NCI-H1436 (cell line): ENCODE measurements at regions not wholly inside any gene's neighbourhood (a gene's known extent, or its start where the extent isn't known, plus 50 kb on each side); places are given as distances from the start of the nearest gene placed in this dataset.

Source experiments
- DNase-seq: peaks from one replicate; lab custom pipeline; 2025; lab: John Stamatoyannopoulos, UW

DNA sequence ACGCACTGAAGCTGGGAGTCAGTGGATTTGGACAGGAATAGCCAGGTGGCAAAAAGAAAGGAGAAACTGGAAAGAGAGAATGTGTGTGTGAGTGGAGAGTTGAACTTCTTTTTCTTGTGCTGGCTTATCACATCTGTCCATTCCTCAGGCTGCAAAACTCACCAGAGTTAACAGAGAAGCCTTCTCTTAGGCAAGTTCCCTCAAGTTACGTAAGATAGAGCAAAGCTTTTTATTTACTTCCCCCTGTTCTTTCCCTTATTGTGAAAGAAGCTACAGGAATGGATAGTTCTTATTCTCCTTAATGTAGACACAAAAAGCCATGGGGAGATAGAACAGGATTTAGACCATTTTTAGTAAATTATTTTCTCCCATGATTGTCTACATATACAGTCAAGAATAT lies 188.6 kb downstream of the BMP2 start:
- DNase-seq: no peak

DNA sequence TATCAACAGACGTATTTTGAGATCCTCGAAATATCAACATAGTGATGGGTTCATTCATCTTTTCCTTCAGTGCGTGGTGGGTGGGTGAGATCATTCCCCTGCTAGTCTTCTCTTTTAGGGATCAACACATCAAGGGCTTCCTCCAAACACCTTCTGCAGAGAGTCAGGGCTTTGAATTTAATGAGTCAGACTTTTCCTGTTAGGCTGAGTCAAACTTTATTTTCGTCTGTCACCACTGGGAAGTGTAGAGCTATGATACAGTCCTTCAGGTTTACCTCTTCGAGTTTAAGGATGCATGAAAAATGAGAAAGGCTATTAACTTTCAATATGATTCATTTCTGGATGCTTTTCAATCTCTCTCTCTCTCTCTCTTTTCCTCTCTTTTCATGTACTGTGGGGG lies 189.1 kb downstream of the BMP2 start:
- DNase-seq: no peak

DNA sequence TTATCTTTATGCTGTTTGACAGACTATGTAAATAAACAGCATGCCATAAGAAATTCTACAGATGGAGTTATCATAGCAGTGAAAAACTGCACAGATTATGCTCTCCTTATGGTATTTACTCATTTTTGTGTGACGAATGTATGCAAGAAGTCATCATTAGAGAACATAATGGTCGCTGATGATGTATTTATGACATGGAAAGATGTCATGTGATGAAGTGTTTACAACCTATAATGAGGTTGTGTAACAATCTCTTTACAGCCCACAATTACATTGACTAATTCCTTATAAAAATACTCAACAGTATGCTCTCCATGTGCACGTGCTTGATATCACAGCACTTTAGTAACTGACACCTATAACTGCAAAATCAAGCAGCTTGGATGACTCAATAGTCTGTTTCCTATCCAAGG lies 192.4 kb downstream of the BMP2 start:
- no peak for DNase-seq

DNA sequence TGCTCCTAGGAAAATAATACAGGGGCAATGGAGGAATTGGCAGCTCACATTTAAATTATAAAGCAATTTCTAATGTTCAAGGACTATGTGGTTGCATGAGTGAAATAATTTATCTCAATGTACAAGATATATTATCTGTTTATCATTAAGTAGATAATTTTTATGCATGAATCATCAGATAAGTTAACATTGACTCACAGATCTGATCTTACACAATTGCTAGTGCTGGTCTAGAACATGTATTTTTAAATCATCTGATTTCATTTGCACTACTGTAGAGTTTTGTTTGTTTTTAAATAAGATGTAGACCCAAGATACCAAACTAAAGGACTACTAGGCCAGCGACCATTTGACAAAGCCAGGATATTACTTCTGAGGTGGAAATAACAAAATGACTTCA lies 199.2 kb downstream of the BMP2 start:
- no peak for DNase-seq

DNA sequence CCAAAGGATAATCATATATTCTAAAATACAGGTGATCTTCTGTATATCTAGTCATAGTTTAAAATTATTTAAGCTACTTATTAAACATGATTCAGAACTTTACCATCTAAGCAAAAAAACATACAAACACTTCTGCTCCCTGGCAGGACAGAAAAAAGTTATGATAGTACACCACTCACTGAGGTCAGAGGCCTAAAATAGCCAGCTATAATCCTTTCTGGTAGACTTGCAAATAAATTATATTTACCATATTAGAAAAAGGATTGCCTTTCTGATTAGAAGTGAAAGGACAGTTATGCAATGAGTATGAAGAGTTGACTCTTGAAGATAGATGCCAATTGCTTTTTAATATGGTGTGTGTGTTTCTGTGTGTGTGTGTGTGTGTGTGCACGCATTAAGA lies 207.4 kb downstream of the BMP2 start:
- DNase-seq: no peak

DNA sequence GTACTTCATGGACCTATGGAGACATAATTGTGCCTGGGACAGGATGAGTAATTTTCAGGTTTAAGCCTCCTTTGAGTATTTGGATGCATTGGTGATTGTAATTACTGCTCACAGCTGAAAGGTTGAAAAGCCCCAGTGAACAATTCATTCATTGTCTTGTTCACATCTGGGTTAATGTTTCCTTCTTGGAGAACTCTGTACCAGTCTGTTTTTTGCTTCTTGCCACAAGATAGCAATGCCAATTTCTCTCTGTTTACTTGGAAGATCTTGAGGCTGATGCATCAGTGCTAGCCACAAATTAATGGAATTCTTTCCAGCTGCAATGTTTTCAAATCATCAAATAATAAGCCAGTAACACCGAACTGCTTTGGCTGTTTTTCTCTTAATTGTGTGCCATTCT lies 207.8 kb downstream of the BMP2 start:
- DNase-seq: no peak

DNA sequence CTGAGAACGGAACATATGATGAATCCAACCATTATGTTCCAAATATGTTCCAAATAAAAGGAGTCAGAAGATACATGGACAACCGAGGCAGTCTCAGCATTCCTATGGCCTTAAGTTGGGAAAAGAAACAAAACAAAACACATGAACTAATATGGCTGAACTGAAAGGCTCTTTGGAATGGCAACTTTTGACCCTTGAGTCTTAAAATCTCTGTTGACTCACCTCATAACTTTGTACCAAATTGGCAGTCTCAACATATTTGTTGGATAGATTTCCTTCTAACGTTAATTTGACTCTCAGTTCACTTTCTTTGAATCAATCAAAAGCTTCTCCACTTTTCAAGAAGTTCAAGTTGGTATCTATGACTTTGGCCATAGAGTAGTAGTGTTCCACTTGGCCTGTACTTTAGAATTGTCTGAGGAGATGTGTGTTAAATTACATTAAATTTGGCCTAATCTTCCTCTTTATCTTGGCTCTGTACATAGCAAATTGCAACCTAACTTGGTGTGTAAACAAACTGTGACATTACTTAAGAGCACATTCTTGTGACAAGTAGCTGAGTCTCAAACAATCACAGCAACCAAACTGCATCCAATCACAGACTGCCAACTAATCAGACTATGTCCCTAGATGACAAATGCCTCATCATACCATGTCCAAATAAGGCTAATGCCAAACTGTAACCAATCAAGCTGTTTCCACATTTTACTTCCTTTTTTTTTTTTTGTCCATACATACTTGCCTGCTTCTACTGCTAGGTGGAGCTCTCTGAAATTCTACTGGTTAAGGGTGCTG lies 208.8 kb downstream of the BMP2 start:
- no peak for DNase-seq

DNA sequence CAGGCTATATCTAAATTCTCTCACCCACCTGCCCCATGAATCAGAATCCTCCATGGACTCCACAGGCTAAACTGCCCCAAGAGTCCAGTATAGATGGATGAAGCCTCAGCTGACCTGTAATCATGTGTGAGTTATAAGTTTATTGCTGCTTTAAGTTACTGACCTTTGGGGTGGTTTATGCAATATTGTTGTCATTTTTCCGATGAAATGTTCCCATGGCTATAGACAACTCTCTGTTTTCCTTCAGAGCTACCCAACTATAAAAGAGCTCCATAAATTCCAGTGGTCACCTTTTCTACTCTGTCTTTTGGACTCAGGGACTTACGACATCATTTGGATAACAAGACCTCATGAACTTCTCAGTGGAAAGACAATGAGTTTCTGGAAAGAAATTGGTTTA lies 212.1 kb downstream of the BMP2 start:
- DNase-seq: no peak

DNA sequence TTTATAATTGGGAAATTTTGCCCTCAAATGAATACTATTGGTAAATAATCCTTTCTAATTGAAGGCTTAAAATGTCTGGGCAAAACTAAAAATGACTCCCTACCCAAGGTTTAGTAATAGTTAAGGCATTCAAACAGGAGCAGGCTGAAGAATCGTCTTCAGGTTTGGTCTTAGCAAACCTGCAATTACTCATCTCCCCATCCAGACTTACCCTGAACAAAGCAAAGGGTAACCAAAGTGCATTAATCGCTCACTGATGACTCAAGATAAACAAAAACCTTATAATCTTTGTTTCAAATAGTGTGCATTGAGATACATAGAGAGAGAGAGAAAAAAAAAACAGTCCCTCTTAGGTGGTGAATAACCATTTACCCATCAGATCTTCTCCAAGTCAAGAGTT lies 225.5 kb downstream of the BMP2 start:
- DNase-seq: no peak

DNA sequence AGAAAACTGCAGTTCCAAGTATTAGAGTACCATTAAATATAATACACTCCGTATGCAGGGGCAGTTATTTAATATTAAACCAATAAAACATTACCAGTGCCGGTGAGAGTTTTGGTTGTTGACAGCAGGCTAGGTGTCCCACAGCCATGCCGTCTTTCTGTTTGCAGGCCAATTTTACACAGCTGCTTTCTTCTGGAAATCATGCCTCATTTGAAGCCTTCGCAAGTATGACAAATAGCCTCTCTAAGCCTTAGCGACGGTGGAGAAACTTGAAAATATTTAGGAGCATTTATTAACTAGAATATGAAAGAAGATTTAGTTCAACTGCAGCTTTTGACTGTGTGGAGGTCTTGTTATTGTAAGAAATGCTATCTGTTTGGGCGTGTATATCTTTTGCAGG lies 226.0 kb downstream of the BMP2 start:
- no peak for DNase-seq

DNA sequence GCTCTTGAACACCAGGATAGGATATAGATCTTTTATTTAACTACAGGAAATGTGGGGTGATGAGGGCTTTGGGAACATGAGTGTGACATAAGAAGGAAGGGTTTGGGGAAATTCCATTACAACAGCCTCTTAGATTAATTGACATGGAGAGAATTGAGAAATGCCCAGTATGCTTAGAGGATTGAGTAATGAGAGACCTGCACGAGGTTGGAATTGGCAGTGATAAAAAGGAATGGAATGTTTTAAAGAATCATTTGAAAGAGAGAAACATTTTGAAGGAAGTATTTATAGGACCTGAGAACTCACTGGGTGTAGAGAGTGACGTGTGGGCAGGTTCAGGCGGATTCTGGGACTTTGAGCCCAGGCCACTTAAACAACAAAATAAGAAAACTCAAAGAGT lies 227.0 kb downstream of the BMP2 start:
- no peak for DNase-seq

DNA sequence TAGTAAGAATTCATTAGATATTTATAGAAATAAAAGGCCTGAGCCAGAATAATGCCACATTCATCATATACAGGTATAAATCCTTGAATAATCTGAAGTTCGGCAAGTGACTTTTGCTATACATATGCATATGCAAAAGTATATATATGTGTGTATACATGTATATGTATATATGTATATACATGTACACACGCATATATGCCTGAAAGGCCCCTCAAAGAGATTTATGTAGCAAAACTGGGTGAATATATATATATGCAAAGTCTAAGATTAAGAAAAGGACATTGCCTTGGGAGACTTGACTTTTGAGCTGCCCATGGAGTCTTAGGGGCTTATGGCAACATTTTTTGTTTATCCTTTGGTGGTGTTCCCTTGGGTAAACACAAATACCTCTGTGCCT lies 231.4 kb downstream of the BMP2 start:
- no peak for DNase-seq

DNA sequence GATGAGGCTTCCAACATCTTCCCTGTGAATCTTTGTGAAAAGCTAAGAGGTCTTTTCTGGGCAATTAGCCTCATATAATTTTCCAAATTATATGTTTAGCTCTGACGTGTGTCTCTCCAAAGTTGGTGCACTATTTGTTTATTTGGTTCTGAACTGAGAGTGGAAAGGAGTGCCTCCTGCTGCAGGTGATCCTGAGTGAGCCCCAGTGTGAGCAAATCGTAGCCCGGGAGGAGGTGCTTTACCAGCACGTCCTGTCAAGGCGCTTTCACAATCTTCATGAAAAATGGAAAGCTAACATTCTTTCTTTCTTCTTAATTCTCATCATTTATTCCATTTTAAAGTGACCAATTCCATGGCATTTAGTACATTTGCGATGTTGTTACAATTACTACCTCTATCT lies 231.9 kb downstream of the BMP2 start:
- no peak for DNase-seq

DNA sequence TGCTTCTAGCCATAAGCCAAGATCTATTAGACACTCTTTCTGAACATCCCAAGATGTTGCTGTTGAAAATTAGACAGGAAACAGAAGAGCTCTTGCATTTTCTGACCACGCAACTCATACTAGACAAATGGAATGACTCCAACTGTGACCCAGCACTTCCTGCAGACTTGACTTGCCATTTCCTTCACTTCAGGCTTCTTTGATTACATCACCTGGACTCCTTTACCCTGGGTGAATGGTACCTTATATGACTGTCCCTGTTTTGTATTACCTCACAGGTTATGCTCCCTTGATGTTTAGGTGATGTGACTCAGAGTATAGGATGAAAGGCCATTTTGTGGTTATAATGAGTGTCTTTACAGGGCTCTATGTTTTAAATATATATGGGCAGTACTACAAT lies 236.1 kb downstream of the BMP2 start:
- no peak for DNase-seq

DNA sequence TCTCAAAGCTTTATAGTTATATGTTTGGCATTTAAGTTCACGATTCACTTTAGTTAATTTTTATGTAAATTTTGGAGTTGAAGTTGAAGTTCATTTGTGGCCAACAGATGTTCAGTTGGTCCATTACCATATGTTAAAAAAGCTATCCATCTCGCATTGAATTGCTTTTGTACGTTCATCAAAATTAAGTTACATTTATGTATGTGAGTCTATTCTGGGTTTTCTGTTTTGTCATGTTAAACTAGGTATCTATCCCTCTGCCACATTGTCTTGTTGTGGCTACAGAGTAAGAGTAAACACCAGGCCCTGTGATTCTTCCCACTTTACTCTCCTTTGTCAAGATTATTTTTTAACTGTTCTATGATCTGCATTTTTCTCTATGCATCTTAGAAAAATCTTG lies 237.3 kb downstream of the BMP2 start:
- DNase-seq: no peak

DNA sequence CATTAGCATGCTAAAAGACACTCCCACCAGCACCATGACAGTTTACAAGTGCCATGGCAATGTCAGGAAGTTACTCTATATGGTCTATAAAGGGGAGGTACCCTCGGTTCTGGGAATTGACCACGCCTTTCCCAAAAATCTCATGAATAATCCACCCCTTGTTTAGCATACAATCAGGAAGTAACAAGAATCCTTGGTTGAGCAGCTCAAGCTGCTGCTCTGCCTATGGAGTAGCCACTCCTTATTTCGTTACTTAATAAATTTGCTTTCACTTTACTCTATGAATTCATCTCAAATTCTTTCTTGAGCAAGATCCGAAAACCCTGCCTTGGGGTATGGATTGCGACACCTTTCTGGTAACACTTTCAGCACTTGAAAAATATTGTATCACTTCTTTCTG lies 243.0 kb downstream of the BMP2 start:
- no peak for DNase-seq

DNA sequence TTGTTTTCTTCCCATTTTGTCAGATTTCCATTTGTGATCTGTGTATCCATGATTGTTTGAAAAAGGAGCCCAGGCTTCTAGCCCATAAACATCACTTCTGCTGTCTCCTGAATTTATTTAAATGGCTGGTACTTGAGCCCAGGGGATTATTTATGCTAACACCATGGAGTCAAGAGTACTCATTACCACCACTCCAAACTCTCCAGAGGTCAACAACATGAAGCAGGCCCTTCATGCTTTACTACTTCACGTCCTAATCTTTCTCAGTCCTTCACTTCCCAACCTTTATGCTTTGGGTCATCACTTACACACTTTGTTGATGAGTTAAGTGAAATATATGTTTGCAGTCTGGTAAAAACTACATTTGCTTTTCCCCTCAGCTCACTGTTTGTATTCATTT lies 247.8 kb downstream of the BMP2 start:
- DNase-seq: no peak

DNA sequence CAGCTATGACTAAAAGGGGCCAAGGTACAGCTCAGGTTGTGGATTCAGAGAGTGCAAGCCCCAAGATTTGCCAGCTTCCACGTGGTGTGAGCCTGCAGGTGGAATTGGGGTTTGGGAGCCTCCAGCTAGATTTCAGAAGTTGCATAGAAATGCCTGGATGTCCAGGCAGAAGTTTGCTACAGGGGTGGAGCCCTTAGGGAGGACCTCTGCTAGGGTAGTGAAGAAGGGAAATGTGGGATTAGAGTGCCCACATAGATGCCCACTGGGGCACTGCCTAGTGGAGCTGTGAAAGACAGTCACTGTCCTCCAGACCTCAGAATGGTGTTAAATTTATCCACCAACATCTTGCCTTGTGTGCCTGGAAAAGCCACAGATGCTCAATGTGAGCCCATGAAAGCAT lies 255.1 kb downstream of the BMP2 start:
- DNase-seq: no peak

DNA sequence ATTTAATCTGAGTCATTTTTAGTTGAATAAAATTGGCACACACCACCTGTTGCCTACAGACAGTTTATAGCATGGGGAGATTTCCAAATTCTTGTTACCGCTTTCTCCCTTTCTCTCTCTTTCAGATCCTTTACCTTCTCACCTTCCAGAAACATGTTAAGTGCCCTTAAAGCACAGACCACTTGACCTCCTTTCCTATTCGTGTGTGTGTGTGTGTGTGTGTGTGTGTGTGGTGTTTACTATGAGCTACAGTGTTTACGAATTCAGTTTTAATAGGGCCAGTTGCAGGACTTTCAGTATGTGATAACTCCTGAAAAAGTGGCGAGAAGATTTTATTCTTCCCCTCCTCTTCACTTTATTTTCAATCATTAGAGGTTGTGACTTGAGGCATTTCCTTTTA lies 258.1 kb downstream of the BMP2 start:
- DNase-seq: no peak

DNA sequence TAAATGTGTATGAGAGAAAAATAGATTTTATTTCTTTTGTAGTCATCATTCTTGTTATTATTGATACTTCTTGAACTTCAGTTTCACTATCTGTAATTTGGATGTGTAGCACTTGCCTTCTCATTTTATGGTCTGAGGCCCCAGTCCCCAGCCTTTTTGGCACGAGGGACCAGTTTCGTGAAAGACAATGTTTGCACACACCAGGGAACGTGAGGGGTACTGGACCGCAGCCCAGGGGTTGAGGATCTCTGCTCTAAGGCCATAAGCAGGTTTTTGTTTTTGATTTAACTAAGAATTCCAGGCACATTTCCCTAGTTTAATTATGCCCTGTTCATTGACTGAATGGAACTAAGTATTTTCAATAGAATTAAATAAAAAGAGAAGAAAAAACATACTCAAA lies 261.5 kb downstream of the BMP2 start:
- no peak for DNase-seq

DNA sequence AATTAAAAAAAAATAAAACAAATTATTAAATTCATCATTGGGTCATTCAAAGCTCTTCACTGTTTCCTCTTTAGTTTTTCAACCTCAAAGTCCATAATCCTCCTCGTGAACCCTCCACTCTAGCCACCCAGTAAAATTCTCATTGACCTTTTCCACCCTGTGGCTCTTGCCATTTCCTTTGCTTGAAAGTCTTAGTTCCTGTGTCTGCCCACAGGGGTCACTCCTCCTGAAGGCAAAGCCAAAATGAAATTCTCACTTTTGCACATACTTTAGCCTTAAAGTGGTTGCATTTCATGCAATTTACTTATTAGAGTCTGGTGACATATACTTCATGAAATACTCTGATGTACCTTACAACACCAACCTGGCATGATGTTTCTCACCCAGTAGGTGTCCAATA lies 263.7 kb downstream of the BMP2 start:
- no peak for DNase-seq

DNA sequence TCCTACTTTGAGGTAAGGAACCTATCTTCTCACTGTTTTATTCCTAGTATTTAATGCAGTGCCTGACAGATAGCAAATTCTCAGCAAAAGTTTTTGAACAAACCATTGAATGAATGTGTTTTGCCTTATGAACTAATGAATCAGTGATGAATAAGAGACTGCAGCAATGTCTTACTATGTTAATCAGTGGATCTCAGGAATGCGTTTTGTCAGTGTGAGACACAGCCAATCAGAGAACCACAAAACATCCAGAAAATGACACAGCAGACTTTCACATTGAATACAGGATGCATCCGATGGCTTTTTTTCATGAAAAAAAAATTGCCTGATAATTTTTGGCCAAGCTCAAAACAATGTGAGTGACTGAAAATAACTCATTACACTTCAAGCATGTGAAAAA lies 270.5 kb downstream of the BMP2 start:
- no peak for DNase-seq

DNA sequence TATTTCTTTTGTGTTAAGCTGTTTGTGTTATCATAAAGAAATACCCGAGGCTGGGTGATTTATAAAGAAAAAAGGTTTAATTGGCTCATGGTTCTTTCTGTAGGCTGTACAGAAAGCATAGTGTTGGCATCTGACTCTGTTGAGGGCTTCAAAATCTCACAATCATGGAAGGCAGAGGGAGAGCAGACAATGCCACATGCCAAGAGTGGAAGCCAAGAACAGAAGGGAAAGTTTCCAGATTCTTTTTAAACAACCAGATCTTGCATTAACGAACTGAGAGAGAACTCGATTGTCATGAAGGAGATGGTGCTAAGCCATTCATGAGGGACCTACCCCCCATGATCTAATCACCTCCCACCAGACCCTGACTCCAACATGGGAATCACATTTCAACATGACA lies 290.1 kb downstream of the BMP2 start:
- no peak for DNase-seq

DNA sequence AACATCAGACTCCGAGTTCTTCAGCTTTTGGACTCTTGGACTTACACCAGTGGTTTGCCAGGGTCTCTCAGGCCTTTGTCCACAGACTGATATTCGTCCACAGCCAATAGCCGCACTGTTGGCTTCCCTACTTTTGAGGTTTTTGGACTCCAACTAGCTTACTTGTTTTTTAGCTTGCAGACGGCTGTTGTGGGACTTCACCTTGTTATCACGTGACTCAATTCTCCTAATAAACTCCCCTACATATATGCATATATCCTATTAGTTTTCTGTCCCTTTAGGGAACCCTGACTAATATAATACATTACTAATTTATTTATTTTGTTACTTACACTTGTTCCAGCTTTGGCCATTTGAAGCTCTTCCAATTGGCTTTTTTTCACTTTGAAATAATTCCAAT lies 311.3 kb downstream of the BMP2 start:
- DNase-seq: no peak

DNA sequence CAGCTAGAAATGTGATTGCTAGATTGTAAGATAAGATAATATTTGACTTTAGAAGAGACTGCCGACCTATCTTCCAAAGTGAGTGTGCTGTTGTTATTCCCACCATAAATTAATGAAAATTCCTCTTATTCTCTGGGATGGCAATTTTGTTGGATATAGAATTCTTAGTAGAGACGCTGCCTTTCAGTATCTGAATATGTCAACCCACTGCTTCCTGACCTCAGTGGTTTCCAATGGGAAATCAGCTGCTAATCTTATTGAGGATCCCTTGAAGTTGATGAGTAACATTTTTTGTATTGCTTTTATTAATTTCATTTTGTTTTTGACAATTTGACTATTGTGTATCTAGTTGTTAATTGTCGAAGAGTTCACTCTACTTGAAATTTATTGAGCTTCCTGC lies 313.0 kb downstream of the BMP2 start:
- DNase-seq: no peak
